Inferior parietal cortex (tissue), 1 donor: ENCODE measurements at regions not wholly inside any gene's neighbourhood (a gene's known extent, or its start where the extent isn't known, plus 50 kb on each side); places are given as distances from the start of the nearest gene placed in this dataset.
"Not testable (repeated sequence)": the region's sequence is repeated elsewhere in the genome, so short reads cannot be mapped to it uniquely, and the experiment has no call there.

Experiments used
- DNase-seq: peaks from one replicate; pipeline ENCODE4 v3.0.0-alpha.2; 2016; ENCODE audit errors: extremely low spot score

- DNase-seq, result no peak
Observed at GRCh38 chr4:114287079-114287696, 307.7 kb upstream of the ARSJ start.

- no peak for DNase-seq
Observed at GRCh38 chr4:114296126-114296525, 302.5 kb upstream of the UGT8 start.

- no peak for DNase-seq
Observed at GRCh38 chr4:114302472-114302871, 296.1 kb upstream of the UGT8 start.

- DNase-seq, result no peak
Observed at GRCh38 chr4:114304046-114304445, 294.6 kb upstream of the UGT8 start.

GRCh38 chr4:114304567-114304966 lies 294.0 kb upstream of the UGT8 start:
- no peak for DNase-seq

GRCh38 chr4:114306946-114307345 lies 291.7 kb upstream of the UGT8 start:
- DNase-seq, result no peak

- DNase-seq, result no peak
Observed at GRCh38 chr4:114310296-114310925, 288.2 kb upstream of the UGT8 start.

GRCh38 chr4:114311787-114312186 lies 286.8 kb upstream of the UGT8 start:
- no peak for DNase-seq

GRCh38 chr4:114312338-114312737 lies 286.3 kb upstream of the UGT8 start:
- no peak for DNase-seq

- no peak for DNase-seq
Observed at GRCh38 chr4:114316789-114317188, 281.8 kb upstream of the UGT8 start.

GRCh38 chr4:114317564-114317963 lies 281.0 kb upstream of the UGT8 start:
- no peak for DNase-seq

GRCh38 chr4:114318309-114318708 lies 280.3 kb upstream of the UGT8 start:
- DNase-seq, result no peak

- no peak for DNase-seq
Observed at GRCh38 chr4:114320126-114320525, 278.5 kb upstream of the UGT8 start.

GRCh38 chr4:114321366-114321765 lies 277.2 kb upstream of the UGT8 start:
- DNase-seq, result no peak

GRCh38 chr4:114323841-114324240 lies 274.8 kb upstream of the UGT8 start:
- no peak for DNase-seq

GRCh38 chr4:114326358-114326757 lies 272.2 kb upstream of the UGT8 start:
- no peak for DNase-seq

GRCh38 chr4:114332119-114332518 lies 266.5 kb upstream of the UGT8 start:
- no peak for DNase-seq

- not testable (repeated sequence) for DNase-seq
Observed at GRCh38 chr4:114334363-114334762, 264.2 kb upstream of the UGT8 start.

GRCh38 chr4:114334884-114335330 lies 263.7 kb upstream of the UGT8 start:
- no peak for DNase-seq

GRCh38 chr4:114335339-114335738 lies 263.3 kb upstream of the UGT8 start:
- DNase-seq, result no peak

- DNase-seq, result no peak
Observed at GRCh38 chr4:114343015-114343414, 255.6 kb upstream of the UGT8 start.

GRCh38 chr4:114349543-114350175 lies 248.9 kb upstream of the UGT8 start:
- DNase-seq, result peak; percentile 16

- no peak for DNase-seq
Observed at GRCh38 chr4:114358901-114359300, 239.7 kb upstream of the UGT8 start.
